HepG2 (cell line): ENCODE measurements at regions not wholly inside any gene's neighbourhood (a gene's known extent, or its start where the extent isn't known, plus 50 kb on each side); places are given as distances from the start of the nearest gene placed in this dataset.

ENCODE experiments used
- ATAC-seq: fragments of 200-7000 bp; cut with Tn5 transposase; 3 replicates; pipeline ENCODE4 v1.9.1; 2020; ENCODE audit warnings: mild to moderate bottlenecking, moderate library complexity
- BruUV-seq: library from RNA; stranded (reverse); fragments of 400-500 nt; replicated peaks from 2 replicates; lab custom pipeline; 2021; lab: Mats Ljungman, UMichigan
- CTCF ChIA-PET: fragments of 300-600 bp; formaldehyde crosslinking; extraction: SDS; loops from one replicate; lab custom pipeline; 2021; ENCODE audit warnings: low total read pairs, inconsistent platforms, low intra/inter-chr PET ratio; lab: Yijun Ruan, JAX
- POLR2A ChIA-PET: fragments of 350-600 bp; sonication (Branson Sonifier 250); formaldehyde crosslinking; loops from one replicate; lab custom pipeline; 2020; ENCODE audit warnings: antibody characterized with exemption, inconsistent platforms; lab: Yijun Ruan, JAX
- DNase-seq: peaks from one replicate; pipeline ENCODE4 v3.0.0-alpha.2; 2015; ENCODE audit warnings: low spot score
- FAIRE-seq: peaks from 3 replicates; lab custom pipeline; 2011; peaks lifted over from hg19 to GRCh38; lab: Jason Lieb, UNC
- H2AFZ ChIP-seq: one replicate; pipeline ENCODE4 v1.6.1; 2011; ENCODE audit warnings: low read length, inconsistent platforms
- H3K27ac ChIP-seq: fragments of 300-600 bp; 3 replicates; pipeline ENCODE4 v1.8.0; 2011; ENCODE audit warnings: mixed run types, mild to moderate bottlenecking, mixed read lengths, low read length, inconsistent platforms; ENCODE audit not compliant: insufficient read depth; ENCODE audit errors: extremely low read length
- H3K27me3 ChIP-seq, 2 experiments: fragments of 200-600 bp in 1 of 2; 2 replicates in 1 of 2; 3 replicates in 1 of 2; pipeline versions ENCODE4 v1.6.0 to v1.8.0; 2011; ENCODE audit warnings: low read length in 2 of 2, mild to moderate bottlenecking in 2 of 2, moderate library complexity in 2 of 2, inconsistent platforms in 1 of 2; ENCODE audit not compliant: insufficient read depth in 2 of 2, control insufficient read depth in 1 of 2
- H3K36me3 ChIP-seq, 2 experiments: fragments of 200-600 bp in 1 of 2; replicated peaks in 1 of 2; 2 replicates in 1 of 2; 3 replicates in 1 of 2; pipeline versions ENCODE4 v1.5.1 to v1.8.0; 2011; ENCODE audit warnings: low read length in 2 of 2, inconsistent platforms in 1 of 2; ENCODE audit not compliant: insufficient read depth in 2 of 2, control insufficient read depth in 1 of 2
- H3K4me1 ChIP-seq: 2 replicates; pipeline ENCODE4 v1.5.1; 2012; ENCODE audit warnings: low read length, inconsistent platforms; ENCODE audit not compliant: insufficient read depth
- H3K4me2 ChIP-seq: 2 replicates; pipeline ENCODE4 v1.6.0; 2011; ENCODE audit warnings: low read depth, low read length, inconsistent platforms
- H3K4me3 ChIP-seq, 3 experiments: fragments of 200-600 bp in 1 of 3; sonication (generic), shearing (Covaris generic) in 1 of 3; replicated peaks in 1 of 3; 2 replicates each; pipeline ENCODE4 v1.5.1; 2011 to 2016; ENCODE audit warnings: low read length in 3 of 3, inconsistent platforms in 2 of 3, low read depth in 2 of 3, mild to moderate bottlenecking in 2 of 3, control low read depth in 1 of 3, mixed read lengths in 1 of 3; ENCODE audit not compliant: insufficient read depth in 1 of 3
- H3K79me2 ChIP-seq: one replicate; pipeline ENCODE4 v1.6.1; 2011; ENCODE audit warnings: low read length, inconsistent platforms; ENCODE audit not compliant: insufficient read depth
- H3K9ac ChIP-seq: 2 replicates; pipeline ENCODE4 v1.6.0; 2011; ENCODE audit warnings: mild to moderate bottlenecking, low read depth, low read length, inconsistent platforms; ENCODE audit not compliant: insufficient read depth
- H3K9me3 ChIP-seq: 2 replicates; pipeline ENCODE4 v1.5.1; 2012; ENCODE audit warnings: mild to moderate bottlenecking, low read length
- H4K20me1 ChIP-seq: 2 replicates; pipeline ENCODE4 v1.6.0; 2011; ENCODE audit warnings: inconsistent platforms, mild to moderate bottlenecking, low read length, moderate library complexity; ENCODE audit not compliant: insufficient read depth
- AKNA ChIP-seq: sonication (generic); formaldehyde crosslinking; IDR thresholded peaks from 2 replicates; pipeline ENCODE4 v1.4.0; 2020; ENCODE audit warnings: missing genetic modification reagents, borderline replicate concordance
- ELF4 ChIP-seq: sonication (generic); formaldehyde crosslinking; IDR thresholded peaks from 2 replicates; pipeline ENCODE4 v1.5.0; 2020; ENCODE audit warnings: missing genetic modification reagents, mild to moderate bottlenecking, moderate library complexity, borderline replicate concordance
- MEIS2 ChIP-seq: sonication (generic); formaldehyde crosslinking; IDR thresholded peaks from 2 replicates; pipeline ENCODE4 v1.9.0; 2021; ENCODE audit warnings: mild to moderate bottlenecking, missing genetic modification reagents
- NR2F1 ChIP-seq, 2 experiments: fragments of 450-650 bp in 1 of 2; formaldehyde crosslinking in 1 of 2; IDR thresholded peaks; 2 replicates each; pipeline versions ENCODE4 v1.5.0 to v1.6.1; 2016 to 2020; ENCODE audit warnings: mild to moderate bottlenecking in 1 of 2, missing compliant biosample characterization in 1 of 2, missing genetic modification reagents in 1 of 2, moderate library complexity in 1 of 2
- THAP7 ChIP-seq: sonication (generic); formaldehyde crosslinking; IDR thresholded peaks from 2 replicates; pipeline ENCODE4 v1.8.1; 2023; ENCODE audit warnings: mild to moderate bottlenecking, missing genetic modification reagents
- TRIM22 ChIP-seq: fragments of 450-650 bp; IDR thresholded peaks from 2 replicates; pipeline ENCODE4 v1.6.1; 2017
- ZBTB8A ChIP-seq: sonication (generic); formaldehyde crosslinking; IDR thresholded peaks from 2 replicates; pipeline ENCODE4 v1.4.0; 2020; ENCODE audit warnings: mild to moderate bottlenecking, low read depth, missing genetic modification reagents, borderline replicate concordance
- ZNF260 ChIP-seq: sonication (generic); formaldehyde crosslinking; IDR thresholded peaks from 2 replicates; pipeline ENCODE4 v1.4.0; 2020; ENCODE audit warnings: missing genetic modification reagents, low read depth, mild to moderate bottlenecking, borderline replicate concordance
- ZNF350 ChIP-seq: sonication (generic); formaldehyde crosslinking; IDR thresholded peaks from 2 replicates; pipeline ENCODE4 v1.4.0; 2020; ENCODE audit warnings: mild to moderate bottlenecking, low read depth, missing genetic modification reagents, borderline replicate concordance
- ZNF383 ChIP-seq: sonication (generic); formaldehyde crosslinking; IDR thresholded peaks from 2 replicates; pipeline ENCODE4 v1.4.0; 2020; ENCODE audit warnings: missing genetic modification reagents, mild to moderate bottlenecking, borderline replicate concordance
- ZNF414 ChIP-seq: sonication (generic); formaldehyde crosslinking; IDR thresholded peaks from 2 replicates; pipeline ENCODE4 v1.5.0; 2020; ENCODE audit warnings: missing genetic modification reagents
- ZNF891 ChIP-seq: sonication (generic); formaldehyde crosslinking; IDR thresholded peaks from 2 replicates; pipeline ENCODE4 v1.5.0; 2020; ENCODE audit warnings: mild to moderate bottlenecking, missing genetic modification reagents
- WGBS: methylation state at CpG from one replicate; pipeline ENCODE4 v1.1.6; 2017; ENCODE audit warnings: low lambda C conversion rate; 5-methylcytosine and 5-hydroxymethylcytosine counted together
- in situ Hi-C: cut with HindIII; loops from 2 replicates; pipeline ENCODE4 v1.10.0; 2017; ENCODE audit warnings: low pct_unique_long_range_greater_than_20kb; ENCODE audit not compliant: extremely low pct_ligation_motif_present
- intact Hi-C: fragments of 100-400 bp; cut with micrococcal nuclease; formaldehyde crosslinking; loops from one replicate; pipeline ENCODE4 v1.10.0; 2022; ENCODE audit not compliant: unreplicated experiment

DNA sequence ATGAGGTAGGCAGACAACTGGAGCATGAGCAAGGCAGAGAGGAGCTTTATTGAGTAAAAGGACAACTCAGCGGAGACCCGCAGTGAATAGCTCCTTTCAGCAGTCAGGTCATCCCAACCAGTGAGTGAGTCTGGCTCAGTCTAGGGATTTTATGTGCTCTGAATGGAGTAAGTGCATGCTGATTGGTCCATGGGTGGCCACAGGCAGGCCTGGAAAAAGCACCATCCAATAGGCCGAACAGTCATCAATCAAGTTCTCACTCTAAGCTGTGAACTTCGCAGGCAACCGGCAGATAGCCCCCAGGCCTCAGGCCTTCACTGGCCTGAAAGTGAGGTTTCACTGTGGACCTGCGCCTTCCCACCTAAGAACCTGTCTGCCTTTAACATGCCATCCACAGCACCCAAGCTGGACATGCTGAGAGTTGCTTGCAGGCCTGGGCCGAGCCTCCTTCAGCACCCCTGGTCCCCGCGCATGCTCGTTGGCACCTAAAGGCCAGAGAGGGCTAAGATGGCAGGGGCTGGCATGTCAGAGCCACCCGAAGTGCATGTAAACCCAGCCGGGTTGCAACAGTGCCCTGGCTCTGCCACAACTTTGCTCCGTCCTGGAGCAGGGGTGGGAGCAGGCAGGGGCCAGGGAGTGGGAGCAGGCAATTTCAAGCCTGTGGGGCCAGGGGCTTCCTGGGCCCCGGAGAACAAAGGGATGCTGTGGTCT, 698.7 kb downstream of the SLITRK1 start:
- H3K4me2 ChIP-seq = no peak overlapping the region
- in situ Hi-C loops (no loop called here), intact Hi-C loops (no loop called here)
- TF ChIP-seq NR2F1 (CRISPR knock-in tag; IDR thresholded peaks at IDR 0.05) = no peak
- no peak for TF ChIP-seq ZNF891 (CRISPR knock-in tag)
- no peak for TF ChIP-seq ZNF414 (CRISPR knock-in tag)
- TF ChIP-seq MEIS2 (CRISPR knock-in tag) = no peak
- TF ChIP-seq ZNF260 (CRISPR knock-in tag) = no peak
- TF ChIP-seq ZNF350 = no peak
- no peak for TF ChIP-seq ZBTB8A (CRISPR knock-in tag)
- TF ChIP-seq ZNF383 (CRISPR knock-in tag) = no peak
- TF ChIP-seq ELF4 (CRISPR knock-in tag) = no peak
- TF ChIP-seq TRIM22 = no peak
- TF ChIP-seq THAP7 (CRISPR knock-in tag) = no peak
- TF ChIP-seq AKNA (CRISPR knock-in tag) = no peak
- peaks cover 21% of the 10 kb centered on the region for H3K9me3 ChIP-seq
- ATAC-seq = no peak
- WGBS = 30% methylated on average over 5 of the region's 14 CpGs
- no peak for DNase-seq
- FAIRE-seq = no peak
- no peak overlapping the region for H3K4me3 ChIP-seq
- H3K27ac ChIP-seq = no peak overlapping the region
- no peaks in the 10 kb centered on the region for H3K27me3 ChIP-seq
- H3K36me3 ChIP-seq = no peaks in the 10 kb centered on the region
- CTCF ChIA-PET = no interaction called here
- POLR2A ChIA-PET = no interaction called here
- H3K9ac ChIP-seq = no peak overlapping the region
- no peak overlapping the region for H2AFZ ChIP-seq
- no peaks in the 10 kb centered on the region for H3K79me2 ChIP-seq
- H4K20me1 ChIP-seq = no peaks in the 10 kb centered on the region
- no peaks in the 10 kb centered on the region for H3K4me1 ChIP-seq
- BruUV-seq = no TSS peak
